OCI-LY1 (cell line): ENCODE measurements at regions not wholly inside any gene's neighbourhood (a gene's known extent, or its start where the extent isn't known, plus 50 kb on each side); places are given as distances from the start of the nearest gene placed in this dataset.

Experiments
- EZH2 ChIP-seq: fragments of 200-600 bp; sonication (generic), shearing (Covaris generic); IDR thresholded peaks from 2 replicates; pipeline ENCODE4 v1.8.0; 2017; ENCODE audit warnings: borderline replicate concordance, mixed run types, mild to moderate bottlenecking, antibody characterized with exemption, low read length, moderate library complexity, mixed read lengths
- TF ChIP-seq, protein P1 (sequence below): fragments of 200-600 bp; sonication (generic), shearing (Covaris generic); IDR thresholded peaks from 2 replicates; pipeline ENCODE4 v1.5.1; 2017; ENCODE audit warnings: mild to moderate bottlenecking, antibody characterized with exemption, low read length, moderate library complexity, mixed read lengths

DNA sequence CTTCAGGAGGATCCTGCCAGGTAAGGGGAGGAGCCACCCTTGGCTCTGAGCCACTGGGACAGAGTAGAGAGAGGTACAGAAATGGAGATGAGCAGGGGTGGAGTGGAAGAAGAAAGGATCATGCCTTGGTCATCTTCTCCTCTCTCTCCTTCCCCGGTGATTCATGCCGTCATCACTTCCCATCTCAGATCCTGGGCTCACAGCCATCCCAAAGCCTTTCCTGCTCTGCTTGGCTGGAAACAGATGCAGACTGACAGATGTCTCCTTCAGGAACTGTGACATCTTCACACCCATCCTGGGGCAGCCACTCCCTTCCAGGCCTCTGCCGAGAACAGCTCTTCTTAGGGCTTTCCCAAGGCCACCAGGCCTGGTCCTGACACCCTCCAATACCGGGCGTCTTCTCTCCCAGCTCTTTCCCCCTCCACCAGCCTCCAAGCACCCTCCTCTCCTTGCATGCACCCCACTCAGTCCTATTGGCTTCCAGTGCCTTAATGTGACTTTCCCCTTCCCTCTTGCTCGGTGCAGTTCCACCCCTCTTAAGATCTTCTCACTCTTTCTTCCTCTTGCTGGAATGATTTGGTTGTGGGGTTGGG is 58.3 kb upstream of the TNP1 start:
- no peak for TF ChIP-seq EZH2
- TF ChIP-seq, protein P1, sequence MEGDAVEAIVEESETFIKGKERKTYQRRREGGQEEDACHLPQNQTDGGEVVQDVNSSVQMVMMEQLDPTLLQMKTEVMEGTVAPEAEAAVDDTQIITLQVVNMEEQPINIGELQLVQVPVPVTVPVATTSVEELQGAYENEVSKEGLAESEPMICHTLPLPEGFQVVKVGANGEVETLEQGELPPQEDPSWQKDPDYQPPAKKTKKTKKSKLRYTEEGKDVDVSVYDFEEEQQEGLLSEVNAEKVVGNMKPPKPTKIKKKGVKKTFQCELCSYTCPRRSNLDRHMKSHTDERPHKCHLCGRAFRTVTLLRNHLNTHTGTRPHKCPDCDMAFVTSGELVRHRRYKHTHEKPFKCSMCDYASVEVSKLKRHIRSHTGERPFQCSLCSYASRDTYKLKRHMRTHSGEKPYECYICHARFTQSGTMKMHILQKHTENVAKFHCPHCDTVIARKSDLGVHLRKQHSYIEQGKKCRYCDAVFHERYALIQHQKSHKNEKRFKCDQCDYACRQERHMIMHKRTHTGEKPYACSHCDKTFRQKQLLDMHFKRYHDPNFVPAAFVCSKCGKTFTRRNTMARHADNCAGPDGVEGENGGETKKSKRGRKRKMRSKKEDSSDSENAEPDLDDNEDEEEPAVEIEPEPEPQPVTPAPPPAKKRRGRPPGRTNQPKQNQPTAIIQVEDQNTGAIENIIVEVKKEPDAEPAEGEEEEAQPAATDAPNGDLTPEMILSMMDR: no peak
